Panc1 (cell line): ENCODE measurements at regions not wholly inside any gene's neighbourhood (a gene's known extent, or its start where the extent isn't known, plus 50 kb on each side); places are given as distances from the start of the nearest gene placed in this dataset.

ENCODE experiments used
- ATAC-seq: fragments of 200-7000 bp; cut with Tn5 transposase; 2 replicates; pipeline ENCODE4 v1.9.1; 2020; ENCODE audit warnings: mild to moderate bottlenecking, moderate library complexity
- BruUV-seq: library from RNA; stranded (reverse); fragments of 400-500 nt; replicated peaks from 2 replicates; lab custom pipeline; 2021; lab: Mats Ljungman, UMichigan
- CTCF ChIA-PET: fragments of 300-600 bp; sonication (Branson Sonifier 250); formaldehyde crosslinking; loops from one replicate; lab custom pipeline; 2022; ENCODE audit warnings: antibody characterized with exemption; lab: Charles Lee
- POLR2A ChIA-PET: fragments of 300-600 bp; sonication (Branson Sonifier 250); formaldehyde crosslinking; loops from one replicate; lab custom pipeline; 2022; ENCODE audit warnings: antibody characterized with exemption; lab: Charles Lee
- DNase-seq: peaks from one replicate; pipeline ENCODE4 v3.0.0-alpha.2; 2010; ENCODE audit warnings: low read depth, low spot score
- H3K27ac ChIP-seq: 2 replicates; pipeline ENCODE4 v1.5.1; 2011; ENCODE audit warnings: mild to moderate bottlenecking, low read length, inconsistent platforms
- H3K27me3 ChIP-seq: fragments of 200-500 bp; sonication (Bioruptor generic); 2 replicates; pipeline ENCODE4 v1.6.0; 2014; ENCODE audit warnings: low read length, inconsistent platforms; ENCODE audit not compliant: control insufficient read depth, insufficient read depth
- H3K36me3 ChIP-seq: fragments of 200-500 bp; sonication (Bioruptor generic); 2 replicates; pipeline ENCODE4 v1.5.1; 2014; ENCODE audit warnings: inconsistent platforms, mild to moderate bottlenecking, low read length, moderate library complexity; ENCODE audit not compliant: control insufficient read depth, insufficient read depth
- H3K4me1 ChIP-seq: 2 replicates; pipeline ENCODE4 v1.5.1; 2011; ENCODE audit warnings: inconsistent platforms, mild to moderate bottlenecking, low read length, moderate library complexity; ENCODE audit not compliant: control insufficient read depth, insufficient read depth
- H3K4me3 ChIP-seq, 2 experiments: 2 replicates each; pipeline ENCODE4 v1.5.1; 2011 to 2012; ENCODE audit warnings: low read depth in 2 of 2, low read length in 2 of 2, mild to moderate bottlenecking in 2 of 2, inconsistent platforms in 1 of 2, moderate library complexity in 1 of 2
- H3K9me3 ChIP-seq: fragments of 200-500 bp; sonication (Bioruptor generic); 2 replicates; pipeline ENCODE4 v1.5.1; 2014; ENCODE audit warnings: low read depth, mild to moderate bottlenecking, inconsistent platforms, low read length, moderate library complexity; ENCODE audit not compliant: control insufficient read depth, insufficient read depth
- POLR2AphosphoS5 ChIP-seq: IDR thresholded peaks from 2 replicates; pipeline ENCODE4 v1.6.1; 2012; ENCODE audit warnings: mild to moderate bottlenecking, low read depth, low read length, moderate library complexity
- REST ChIP-seq, 2 experiments: IDR thresholded peaks; 2 replicates each; pipeline ENCODE4 v1.6.1; 2011 to 2012; ENCODE audit warnings: low read depth in 2 of 2, control low read depth in 1 of 2, low read length in 1 of 2, mild to moderate bottlenecking in 1 of 2, moderate library complexity in 1 of 2; ENCODE audit not compliant: insufficient read depth in 1 of 2
- SIN3A ChIP-seq: IDR thresholded peaks from 2 replicates; pipeline ENCODE4 v1.6.1; 2012; ENCODE audit warnings: low read depth, mild to moderate bottlenecking, low read length, moderate library complexity, borderline replicate concordance; ENCODE audit not compliant: insufficient read depth
- TCF7L2 ChIP-seq: IDR thresholded peaks from 2 replicates; pipeline ENCODE4 v1.6.1; 2011; ENCODE audit warnings: mild to moderate bottlenecking, low read depth, low read length, inconsistent platforms
- in situ Hi-C: cut with HindIII; loops from 2 replicates; pipeline ENCODE4 v1.10.0; 2016; ENCODE audit warnings: low sequenced_read_pairs, low pct_unique_long_range_greater_than_20kb
- intact Hi-C: fragments of 100-400 bp; cut with micrococcal nuclease; formaldehyde crosslinking; loops from one replicate; pipeline ENCODE4 v1.10.0; 2022; ENCODE audit not compliant: unreplicated experiment
- TF ChIP-seq, protein P1 (sequence below): fragments of 450-650 bp; IDR thresholded peaks from 2 replicates; pipeline ENCODE4 v1.5.1; 2017; ENCODE audit warnings: mild to moderate bottlenecking

- DNase-seq (peak; percentile 52), ATAC-seq (peak; percentile 63; the same call in 1 of the 2 replicates)
- no peaks in the 10 kb centered on the region; the same call in 1 of the 2 replicates for H3K27me3 ChIP-seq
- TF ChIP-seq POLR2AphosphoS5 (no peak), TCF7L2 (no peak), SIN3A (no peak), REST (IDR thresholded peaks at IDR 0.05; ENCODE audit: insufficient read depth in 1 of 2, low read depth in 2 of 2, low read length in 1 of 2) (no peak)
- TF ChIP-seq, protein P1, sequence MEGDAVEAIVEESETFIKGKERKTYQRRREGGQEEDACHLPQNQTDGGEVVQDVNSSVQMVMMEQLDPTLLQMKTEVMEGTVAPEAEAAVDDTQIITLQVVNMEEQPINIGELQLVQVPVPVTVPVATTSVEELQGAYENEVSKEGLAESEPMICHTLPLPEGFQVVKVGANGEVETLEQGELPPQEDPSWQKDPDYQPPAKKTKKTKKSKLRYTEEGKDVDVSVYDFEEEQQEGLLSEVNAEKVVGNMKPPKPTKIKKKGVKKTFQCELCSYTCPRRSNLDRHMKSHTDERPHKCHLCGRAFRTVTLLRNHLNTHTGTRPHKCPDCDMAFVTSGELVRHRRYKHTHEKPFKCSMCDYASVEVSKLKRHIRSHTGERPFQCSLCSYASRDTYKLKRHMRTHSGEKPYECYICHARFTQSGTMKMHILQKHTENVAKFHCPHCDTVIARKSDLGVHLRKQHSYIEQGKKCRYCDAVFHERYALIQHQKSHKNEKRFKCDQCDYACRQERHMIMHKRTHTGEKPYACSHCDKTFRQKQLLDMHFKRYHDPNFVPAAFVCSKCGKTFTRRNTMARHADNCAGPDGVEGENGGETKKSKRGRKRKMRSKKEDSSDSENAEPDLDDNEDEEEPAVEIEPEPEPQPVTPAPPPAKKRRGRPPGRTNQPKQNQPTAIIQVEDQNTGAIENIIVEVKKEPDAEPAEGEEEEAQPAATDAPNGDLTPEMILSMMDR, result no peak
- no TSS peak for BruUV-seq
- H3K27ac ChIP-seq, result no peak overlapping the region
- POLR2A ChIA-PET, result no interaction called here
- no peak overlapping the region for H3K4me3 ChIP-seq
- CTCF ChIA-PET, result no interaction called here
- in situ Hi-C loops (no loop called here), intact Hi-C loops (no loop called here)
- no peaks in the 10 kb centered on the region for H3K36me3 ChIP-seq
- H3K4me1 ChIP-seq, result no peaks in the 10 kb centered on the region
- H3K9me3 ChIP-seq, result no peaks in the 10 kb centered on the region
Observed at GRCh38 chr2:45283764-45284620, 274.7 kb upstream of the SIX2 start.

DNA sequence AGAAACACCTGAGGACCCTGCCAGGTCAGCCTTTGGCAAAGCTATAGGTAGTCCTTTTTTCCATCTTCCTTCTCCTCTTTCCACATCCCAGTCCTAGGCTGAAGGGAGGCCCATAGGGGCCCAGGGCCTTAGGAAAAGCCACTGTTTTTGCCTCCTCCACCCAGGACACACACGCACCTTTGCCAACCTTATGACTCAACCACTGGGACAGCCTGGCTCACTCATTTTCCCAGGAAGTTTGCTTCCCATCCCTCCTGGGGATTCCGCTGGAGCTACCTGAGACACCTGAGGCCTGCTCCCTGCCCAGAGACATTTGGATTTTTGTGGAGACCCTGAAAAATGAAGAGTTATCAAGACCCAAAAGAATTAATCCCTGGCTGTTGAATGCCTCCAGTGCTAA lies 273.4 kb upstream of the SIX2 start:
- Histone ChIP-seq H3K36me3 (no peaks in the 10 kb centered on the region), H3K4me3 (no peak overlapping the region), H3K4me1 (no peaks in the 10 kb centered on the region), H3K9me3 (no peaks in the 10 kb centered on the region), H3K27ac (no peak overlapping the region), H3K27me3 (peaks cover 2% of the 10 kb centered on the region; the same call in 1 of the 2 replicates)
- CTCF ChIA-PET, result no interaction called here
- BruUV-seq, result no TSS peak
- in situ Hi-C loops (no loop called here), intact Hi-C loops (no loop called here)
- POLR2A ChIA-PET, result no interaction called here
- ATAC-seq (no peak), DNase-seq (no peak)
- TF ChIP-seq, protein P1, result no peak
- no peak for TF ChIP-seq REST (IDR thresholded peaks at IDR 0.05; ENCODE audit: insufficient read depth in 1 of 2, low read depth in 2 of 2, low read length in 1 of 2)
- TF ChIP-seq TCF7L2, result no peak
- no peak for TF ChIP-seq SIN3A
